GM18870 (cell line): ENCODE measurements at regions not wholly inside any gene's neighbourhood (a gene's known extent, or its start where the extent isn't known, plus 50 kb on each side); places are given as distances from the start of the nearest gene placed in this dataset.
"Not testable (repeated sequence)": the region's sequence is repeated elsewhere in the genome, so short reads cannot be mapped to it uniquely, and the experiment has no call there.

Experiments
- ATAC-seq: cut with Tn5 transposase; IDR thresholded peaks from one replicate; pipeline ENCODE4 v1.9.1; 2021; ENCODE audit warnings: moderate library complexity; ENCODE audit not compliant: unreplicated experiment

- no peak for ATAC-seq
Measured at GRCh38 chr2:7861910-7862702, 819.8 kb upstream of the ID2 start.

- ATAC-seq: no peak
Measured at GRCh38 chr2:7866104-7866503, 815.8 kb upstream of the ID2 start.

GRCh38 chr2:7866825-7867224 is 815.0 kb upstream of the ID2 start:
- ATAC-seq: no peak

GRCh38 chr2:7867867-7868266 is 814.0 kb upstream of the ID2 start:
- ATAC-seq: no peak

- no peak for ATAC-seq
Measured at GRCh38 chr2:7868836-7869235, 813.0 kb upstream of the ID2 start.

GRCh38 chr2:7876445-7876844 is 805.4 kb upstream of the ID2 start:
- not testable (repeated sequence) for ATAC-seq

GRCh38 chr2:7878266-7878665 is 803.6 kb upstream of the ID2 start:
- ATAC-seq: not testable (repeated sequence)

- no peak for ATAC-seq
Measured at GRCh38 chr2:7878786-7879482, 802.9 kb upstream of the ID2 start.

- no peak for ATAC-seq
Measured at GRCh38 chr2:7879483-7879835, 802.4 kb upstream of the ID2 start.

GRCh38 chr2:7880126-7880525 is 801.7 kb upstream of the ID2 start:
- no peak for ATAC-seq

- ATAC-seq: no peak
Measured at GRCh38 chr2:7880566-7880965, 801.3 kb upstream of the ID2 start.

GRCh38 chr2:7881063-7881462 is 800.8 kb upstream of the ID2 start:
- ATAC-seq: no peak

- ATAC-seq: no peak
Measured at GRCh38 chr2:7881466-7881865, 800.4 kb upstream of the ID2 start.

- no peak for ATAC-seq
Measured at GRCh38 chr2:7882296-7882695, 799.6 kb upstream of the ID2 start.

GRCh38 chr2:7884338-7884737 is 797.5 kb upstream of the ID2 start:
- ATAC-seq: no peak

GRCh38 chr2:7886666-7887065 is 795.2 kb upstream of the ID2 start:
- ATAC-seq: no peak

- ATAC-seq: no peak
Measured at GRCh38 chr2:7887441-7887840, 794.4 kb upstream of the ID2 start.

GRCh38 chr2:7888876-7889275 is 793.0 kb upstream of the ID2 start:
- no peak for ATAC-seq

GRCh38 chr2:7891312-7891711 is 790.5 kb upstream of the ID2 start:
- ATAC-seq: no peak

- no peak for ATAC-seq
Measured at GRCh38 chr2:7895289-7895688, 786.6 kb upstream of the ID2 start.

- no peak for ATAC-seq
Measured at GRCh38 chr2:7896940-7897487, 784.8 kb upstream of the ID2 start.

- no peak for ATAC-seq
Measured at GRCh38 chr2:7899241-7899640, 782.6 kb upstream of the ID2 start.
